Esophagus squamous epithelium (tissue), 4 donors: ENCODE measurements at regions not wholly inside any gene's neighbourhood (a gene's known extent, or its start where the extent isn't known, plus 50 kb on each side); places are given as distances from the start of the nearest gene placed in this dataset.

Experiments
- POLR2A ChIP-seq, 4 donors: fragments of 450-650 bp; IDR thresholded peaks; one replicate each; pipeline ENCODE4 v1.6.1; 2017; ENCODE audit warnings: antibody characterized with exemption in 4 of 4, mild to moderate bottlenecking in 4 of 4, moderate library complexity in 3 of 4
- TF ChIP-seq, protein P1 (sequence below), 6 experiments: fragments of 450-650 bp in 4 of 6; fragments of 200-600 bp in 2 of 6; sonication (generic) in 2 of 6; IDR thresholded peaks; one replicate each; pipeline ENCODE4 v1.5.1; 2016 to 2019; ENCODE audit warnings: antibody characterized with exemption in 6 of 6, mild to moderate bottlenecking in 4 of 6, moderate library complexity in 4 of 6

DNA sequence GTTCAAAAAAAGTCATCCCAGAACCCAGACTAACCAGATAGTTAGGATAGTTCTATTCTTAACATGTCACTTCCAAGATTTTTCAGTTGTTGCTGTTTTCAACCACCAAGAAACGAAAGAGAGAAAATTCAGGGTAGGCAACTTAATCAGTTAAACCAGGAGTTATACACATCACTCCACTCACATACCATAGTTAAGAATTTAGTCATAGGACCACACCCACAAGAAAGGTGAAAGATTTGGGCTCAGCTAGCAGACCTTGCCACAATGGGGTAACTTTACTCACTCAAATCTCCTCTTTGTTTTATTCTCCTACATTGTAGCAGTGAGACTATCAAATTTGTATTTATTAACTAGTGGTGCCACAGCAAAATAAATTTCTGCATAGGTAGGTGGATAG lies 473.6 kb downstream of the NUP35 start:
- TF ChIP-seq, protein P1, sequence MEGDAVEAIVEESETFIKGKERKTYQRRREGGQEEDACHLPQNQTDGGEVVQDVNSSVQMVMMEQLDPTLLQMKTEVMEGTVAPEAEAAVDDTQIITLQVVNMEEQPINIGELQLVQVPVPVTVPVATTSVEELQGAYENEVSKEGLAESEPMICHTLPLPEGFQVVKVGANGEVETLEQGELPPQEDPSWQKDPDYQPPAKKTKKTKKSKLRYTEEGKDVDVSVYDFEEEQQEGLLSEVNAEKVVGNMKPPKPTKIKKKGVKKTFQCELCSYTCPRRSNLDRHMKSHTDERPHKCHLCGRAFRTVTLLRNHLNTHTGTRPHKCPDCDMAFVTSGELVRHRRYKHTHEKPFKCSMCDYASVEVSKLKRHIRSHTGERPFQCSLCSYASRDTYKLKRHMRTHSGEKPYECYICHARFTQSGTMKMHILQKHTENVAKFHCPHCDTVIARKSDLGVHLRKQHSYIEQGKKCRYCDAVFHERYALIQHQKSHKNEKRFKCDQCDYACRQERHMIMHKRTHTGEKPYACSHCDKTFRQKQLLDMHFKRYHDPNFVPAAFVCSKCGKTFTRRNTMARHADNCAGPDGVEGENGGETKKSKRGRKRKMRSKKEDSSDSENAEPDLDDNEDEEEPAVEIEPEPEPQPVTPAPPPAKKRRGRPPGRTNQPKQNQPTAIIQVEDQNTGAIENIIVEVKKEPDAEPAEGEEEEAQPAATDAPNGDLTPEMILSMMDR (IDR thresholded peaks at IDR 0.05): no peak
- TF ChIP-seq POLR2A (IDR thresholded peaks at IDR 0.05): no peak
